Hematopoietic multipotent progenitor cell treated with erythropoietin and hydrocortisone succinate and interleukin-3 and kit ligand, for 8 days (in vitro differentiated cells): ENCODE measurements at regions not wholly inside any gene's neighbourhood (a gene's known extent, or its start where the extent isn't known, plus 50 kb on each side); places are given as distances from the start of the nearest gene placed in this dataset.
"Not testable (repeated sequence)": the region's sequence is repeated elsewhere in the genome, so short reads cannot be mapped to it uniquely, and the experiment has no call there.

Experiments used
- DNase-seq: peaks from one replicate; pipeline ENCODE4 v3.0.0-alpha.2; 2015

DNA sequence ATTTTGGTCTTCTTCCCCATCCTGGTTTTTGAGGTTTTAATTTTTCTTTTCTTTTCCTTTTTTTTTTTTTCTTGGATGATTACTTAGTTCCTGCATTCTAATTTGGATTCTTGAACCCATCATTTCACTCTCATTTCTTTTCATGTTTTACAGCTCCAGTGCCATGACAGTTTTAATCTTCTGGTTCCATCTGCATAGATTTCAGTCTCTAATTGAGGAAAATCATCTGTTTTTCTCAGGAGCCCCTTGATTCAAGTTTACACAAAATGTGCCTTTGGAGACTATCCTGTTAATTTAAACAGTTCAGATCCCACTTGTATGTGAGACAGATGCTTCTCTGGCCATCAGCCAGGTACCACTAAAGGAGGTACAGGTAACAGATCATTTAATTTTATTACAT, 379.9 kb downstream of the PIK3C3 start:
- DNase-seq, result no peak

GRCh38 chr18:42336139-42336538, 381.1 kb downstream of the PIK3C3 start:
- DNase-seq, result no peak

- not testable (repeated sequence) for DNase-seq
Measured at GRCh38 chr18:42337337-42337736, 382.3 kb downstream of the PIK3C3 start.

DNA sequence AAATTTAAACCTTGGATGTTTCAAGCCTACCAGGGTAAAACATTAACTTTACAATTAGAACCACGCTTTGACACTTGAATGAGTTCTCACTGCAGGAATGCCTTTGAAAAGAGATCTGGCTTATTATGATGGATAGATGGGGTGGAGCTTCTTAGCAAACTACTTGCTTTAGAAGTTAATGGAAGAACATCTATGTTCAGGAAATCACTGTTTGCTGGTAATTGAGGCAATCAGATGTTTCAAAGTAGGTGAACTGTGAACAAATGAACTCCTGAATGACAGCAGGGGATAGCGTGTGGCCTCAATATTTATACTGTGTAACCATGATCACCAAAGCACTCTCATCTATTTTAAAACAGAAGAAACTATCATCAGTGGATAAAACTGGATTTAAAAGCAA, 383.6 kb downstream of the PIK3C3 start:
- DNase-seq, result no peak

DNA sequence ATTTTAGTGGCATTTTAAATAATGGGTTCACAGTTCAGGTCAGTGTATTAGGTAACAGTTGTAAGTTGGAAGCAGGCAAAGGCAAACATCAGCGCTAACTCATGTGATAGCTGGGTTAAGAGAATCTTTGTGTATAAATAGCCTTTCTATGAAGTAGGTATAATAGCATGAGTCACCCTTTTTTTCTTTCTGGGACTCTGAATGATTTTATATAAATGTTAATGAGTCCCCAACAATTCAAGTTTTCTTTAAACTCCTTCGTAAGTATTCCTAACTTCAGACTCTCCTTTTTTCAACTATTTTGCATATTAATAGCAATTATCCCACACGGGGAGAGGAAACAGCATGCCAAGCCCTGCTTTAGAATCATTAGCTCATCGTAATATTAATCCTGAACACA, 384.3 kb downstream of the PIK3C3 start:
- DNase-seq, result no peak

- DNase-seq, result no peak
Measured at GRCh38 chr18:42340423-42341009, 385.5 kb downstream of the PIK3C3 start.

GRCh38 chr18:42341423-42341822, 386.4 kb downstream of the PIK3C3 start:
- no peak for DNase-seq

- DNase-seq, result no peak
Measured at GRCh38 chr18:42348722-42349121, 393.7 kb downstream of the PIK3C3 start.

GRCh38 chr18:42351455-42351854, 396.4 kb downstream of the PIK3C3 start:
- DNase-seq, result no peak

DNA sequence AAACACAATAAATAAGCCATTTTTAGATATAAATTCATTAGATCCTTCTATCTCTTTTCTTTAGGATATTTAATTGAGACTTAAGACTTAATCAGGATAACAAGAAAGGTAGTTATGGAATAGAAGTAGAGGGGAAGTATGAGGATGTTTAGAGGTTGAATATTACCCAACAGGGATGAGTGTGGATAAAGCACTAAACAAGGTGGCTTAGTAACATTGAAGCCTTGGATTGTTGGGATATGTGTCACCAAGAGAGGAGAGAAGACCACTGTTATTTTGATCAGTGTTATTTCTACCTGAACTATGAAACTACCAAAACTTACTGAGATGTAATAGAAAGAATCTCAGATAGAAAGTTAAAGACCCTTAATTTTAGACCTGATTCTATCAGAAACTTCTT, 405.7 kb downstream of the PIK3C3 start:
- no peak for DNase-seq

DNA sequence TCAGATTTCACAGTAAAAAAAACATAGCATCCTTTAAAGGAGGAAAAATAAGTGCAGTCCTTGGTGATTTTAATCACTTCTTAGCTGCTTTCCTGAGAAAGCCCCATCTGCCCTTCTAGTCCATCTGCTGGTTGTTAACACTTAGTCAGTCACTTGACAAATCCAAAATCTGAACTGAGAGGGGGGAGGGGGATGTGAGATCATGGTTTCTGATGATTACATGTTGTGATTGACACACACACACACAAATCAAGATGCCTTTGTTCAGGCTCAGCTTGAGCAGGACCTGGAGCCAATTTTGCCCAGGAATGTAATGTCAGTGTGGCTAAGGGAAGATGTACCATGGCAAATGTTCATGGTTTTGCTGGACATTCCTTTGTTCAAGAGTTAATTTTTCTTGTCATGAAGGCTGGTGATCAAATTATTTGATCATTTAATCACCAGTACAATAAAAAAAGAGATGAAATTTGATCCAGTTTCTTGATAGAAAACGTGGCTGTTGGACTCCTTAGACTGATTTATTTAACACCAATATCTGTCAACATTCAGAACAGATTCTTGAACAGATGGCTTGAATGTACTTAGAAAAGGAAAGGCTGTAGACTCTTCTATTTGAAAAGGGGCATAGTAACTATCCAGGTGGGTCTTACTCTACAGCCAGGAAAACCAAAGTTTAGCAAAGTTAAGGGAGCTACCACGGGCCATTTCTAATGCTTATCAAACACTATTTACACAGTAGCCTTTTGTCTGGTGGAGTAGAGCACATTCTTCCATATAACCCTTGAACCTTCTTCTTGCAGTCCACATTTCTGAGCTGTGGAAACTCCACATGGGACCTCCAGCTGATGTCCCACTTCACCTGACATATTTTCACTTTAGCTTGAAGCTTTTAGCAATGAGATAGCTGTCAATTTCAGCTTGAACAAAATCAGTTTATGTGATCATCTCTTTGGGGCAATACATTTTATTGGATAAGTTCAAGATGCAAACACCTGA, 408.7 kb downstream of the PIK3C3 start:
- no peak for DNase-seq

- DNase-seq, result no peak
Measured at GRCh38 chr18:42364766-42365165, 409.7 kb downstream of the PIK3C3 start.

- DNase-seq, result no peak
Measured at GRCh38 chr18:42365591-42365990, 410.6 kb downstream of the PIK3C3 start.

- no peak for DNase-seq
Measured at GRCh38 chr18:42373584-42373983, 418.6 kb downstream of the PIK3C3 start.

- no peak for DNase-seq
Measured at GRCh38 chr18:42374961-42375360, 419.9 kb downstream of the PIK3C3 start.

DNA sequence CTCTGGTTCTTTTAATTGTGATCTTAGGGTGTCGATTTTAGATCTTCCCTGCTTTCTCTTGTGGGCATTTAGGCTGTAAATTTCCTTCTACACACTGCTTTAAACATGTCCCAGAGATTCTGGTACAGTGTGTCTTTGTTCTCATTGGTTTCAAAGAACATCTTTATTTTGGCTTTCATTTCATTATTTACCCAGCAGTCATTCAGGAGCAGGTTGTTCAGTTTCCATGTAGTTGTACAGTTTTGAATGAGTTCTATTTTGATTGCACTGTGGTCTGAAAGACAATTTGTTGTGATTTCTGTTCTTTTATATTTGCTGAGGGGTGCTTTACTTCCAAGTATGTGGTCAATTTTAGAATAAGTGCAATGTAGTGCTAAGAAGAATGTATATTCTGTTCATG, 423.8 kb downstream of the PIK3C3 start:
- DNase-seq, result not testable (repeated sequence)

DNA sequence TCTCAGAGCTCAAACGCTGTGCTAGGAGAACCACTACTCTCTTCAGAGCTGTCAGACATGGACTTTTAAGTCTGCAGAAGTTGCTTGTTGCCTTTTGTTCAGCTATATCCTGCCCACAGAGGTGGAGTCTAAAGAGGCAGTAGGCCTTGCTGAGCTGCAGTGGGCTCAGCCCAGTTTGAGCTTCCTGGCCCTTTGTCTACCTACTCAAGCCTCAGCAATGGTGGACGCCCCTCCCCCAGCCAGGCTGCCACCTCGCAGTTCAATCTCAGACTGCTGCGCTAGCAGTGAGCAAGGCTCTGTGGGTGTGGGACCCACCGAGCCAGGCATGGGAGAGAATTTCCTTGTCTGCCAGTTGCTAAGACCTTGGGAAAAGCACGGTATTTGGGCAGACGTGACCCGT, 426.2 kb downstream of the PIK3C3 start:
- DNase-seq, result not testable (repeated sequence)

DNA sequence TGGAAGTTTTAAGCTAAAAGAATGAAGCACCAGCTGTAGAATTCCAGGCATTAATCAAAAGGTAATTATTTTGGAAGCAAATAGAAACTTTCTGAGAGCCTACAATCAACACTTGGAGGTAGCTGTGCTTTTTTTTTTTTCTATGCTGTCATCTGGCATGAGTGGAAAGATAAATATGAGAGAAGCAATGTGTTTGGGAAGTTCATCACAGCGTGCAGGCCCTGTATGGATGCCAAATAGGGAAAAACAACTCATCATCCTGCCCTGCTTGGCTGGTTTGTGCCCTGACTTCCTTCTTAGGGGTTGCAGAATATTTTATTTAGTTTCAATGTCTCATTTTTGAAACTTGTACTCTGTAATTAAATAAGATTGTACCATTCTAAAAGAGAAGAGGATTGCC, 437.4 kb downstream of the PIK3C3 start:
- DNase-seq, result no peak

DNA sequence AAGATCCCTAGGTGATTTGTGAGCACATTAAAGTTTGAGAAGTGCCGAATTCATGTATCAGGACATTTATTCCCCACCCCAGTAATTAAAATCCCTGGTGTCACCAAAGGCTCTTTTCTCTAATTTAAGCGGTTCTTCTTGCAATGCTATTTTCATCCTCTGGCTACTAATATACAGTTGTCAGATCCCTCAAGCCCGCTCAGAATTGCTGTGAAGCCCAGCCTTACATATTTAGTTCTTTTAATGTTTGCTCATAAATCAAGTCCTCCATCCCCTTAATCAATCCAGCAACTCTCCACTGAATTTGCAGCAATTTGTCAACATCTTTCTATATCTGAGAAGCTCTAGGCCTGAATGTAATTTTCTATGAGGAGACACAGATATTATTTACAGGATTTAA, 437.9 kb downstream of the PIK3C3 start:
- no peak for DNase-seq

GRCh38 chr18:42394238-42394637, 439.2 kb downstream of the PIK3C3 start:
- no peak for DNase-seq

- DNase-seq, result no peak
Measured at GRCh38 chr18:42401131-42401673, 446.2 kb downstream of the PIK3C3 start.

- no peak for DNase-seq
Measured at GRCh38 chr18:42404151-42404550, 449.1 kb downstream of the PIK3C3 start.

GRCh38 chr18:42409005-42409404, 454.0 kb downstream of the PIK3C3 start:
- DNase-seq, result no peak

GRCh38 chr18:42412281-42412680, 457.2 kb downstream of the PIK3C3 start:
- DNase-seq, result no peak
